PC-3 (cell line): ENCODE measurements at regions not wholly inside any gene's neighbourhood (a gene's known extent, or its start where the extent isn't known, plus 50 kb on each side); places are given as distances from the start of the nearest gene placed in this dataset.

Experiments used
- CTCF ChIP-seq: fragments of 300-600 bp; sonication (generic); conservative IDR thresholded peaks from 2 replicates; pipeline ENCODE4 v1.5.1; 2017; ENCODE audit warnings: antibody characterized with exemption, low read depth, mild to moderate bottlenecking, low read length
- EZH2 ChIP-seq: fragments of 300-600 bp; sonication (generic); IDR thresholded peaks from one replicate; pipeline ENCODE4 v1.6.1; 2017; ENCODE audit warnings: antibody characterized with exemption, mild to moderate bottlenecking, low read length; ENCODE audit not compliant: unreplicated experiment
- EZH2phosphoT487 ChIP-seq: fragments of 300-600 bp; sonication (generic); IDR thresholded peaks from 2 replicates; pipeline ENCODE4 v1.6.1; 2018; ENCODE audit warnings: mild to moderate bottlenecking, antibody characterized with exemption, low read length, borderline replicate concordance

DNA sequence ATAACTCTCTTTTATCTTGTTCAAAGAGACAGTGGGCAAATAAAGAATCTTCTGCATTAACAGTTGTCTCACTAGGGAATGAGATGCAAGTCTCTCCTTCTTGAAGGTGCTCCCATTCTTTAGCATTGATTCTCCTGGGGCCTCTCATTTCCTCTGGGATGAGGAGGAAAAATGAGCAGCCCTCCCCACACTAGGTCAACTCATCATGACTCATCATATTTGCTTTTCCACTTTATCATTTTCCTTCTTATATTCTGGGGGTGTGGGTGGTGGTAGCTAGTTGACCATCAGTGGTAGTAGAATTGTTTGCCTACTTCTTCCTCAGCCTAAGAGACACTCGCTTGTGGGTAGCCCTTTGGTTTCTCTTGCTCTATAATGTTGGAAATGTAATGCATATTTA, 182.0 kb upstream of the C1orf87 start:
- TF ChIP-seq CTCF (no peak), EZH2phosphoT487 (no peak), EZH2 (no peak)
